LNCAP (cell line): ENCODE measurements at regions not wholly inside any gene's neighbourhood (a gene's known extent, or its start where the extent isn't known, plus 50 kb on each side); places are given as distances from the start of the nearest gene placed in this dataset.

Source experiments
- TF ChIP-seq, protein P1 (sequence below): fragments of 450-650 bp; IDR thresholded peaks from 2 replicates; pipeline ENCODE4 v1.5.1; 2017; ENCODE audit warnings: mild to moderate bottlenecking

DNA sequence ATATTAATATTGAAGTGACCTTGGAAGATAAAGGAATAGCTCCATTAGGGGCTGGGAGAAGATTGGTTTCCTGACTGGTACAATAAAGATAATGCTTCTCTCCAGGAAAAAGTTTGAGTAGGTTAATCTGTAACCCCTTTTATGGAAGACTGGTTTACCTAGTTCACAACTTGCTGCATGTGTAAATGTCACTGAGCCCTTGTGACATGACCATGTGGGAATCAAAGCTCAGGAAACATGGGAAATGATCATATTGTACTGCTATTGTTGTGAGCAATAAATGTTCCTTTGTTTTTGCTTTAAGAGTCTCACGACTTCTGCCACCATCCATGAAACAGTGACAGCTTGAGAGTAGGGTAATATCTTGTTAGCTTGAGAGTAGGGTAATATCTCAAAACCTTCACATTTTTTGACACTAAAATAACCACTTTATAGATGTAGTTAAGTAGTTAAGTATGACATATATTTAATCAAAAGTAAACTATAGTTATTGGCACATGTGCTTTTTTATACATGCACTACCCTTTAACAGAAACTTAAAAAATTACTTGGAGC is 1338.6 kb downstream of the FSCB start:
- TF ChIP-seq, protein P1, sequence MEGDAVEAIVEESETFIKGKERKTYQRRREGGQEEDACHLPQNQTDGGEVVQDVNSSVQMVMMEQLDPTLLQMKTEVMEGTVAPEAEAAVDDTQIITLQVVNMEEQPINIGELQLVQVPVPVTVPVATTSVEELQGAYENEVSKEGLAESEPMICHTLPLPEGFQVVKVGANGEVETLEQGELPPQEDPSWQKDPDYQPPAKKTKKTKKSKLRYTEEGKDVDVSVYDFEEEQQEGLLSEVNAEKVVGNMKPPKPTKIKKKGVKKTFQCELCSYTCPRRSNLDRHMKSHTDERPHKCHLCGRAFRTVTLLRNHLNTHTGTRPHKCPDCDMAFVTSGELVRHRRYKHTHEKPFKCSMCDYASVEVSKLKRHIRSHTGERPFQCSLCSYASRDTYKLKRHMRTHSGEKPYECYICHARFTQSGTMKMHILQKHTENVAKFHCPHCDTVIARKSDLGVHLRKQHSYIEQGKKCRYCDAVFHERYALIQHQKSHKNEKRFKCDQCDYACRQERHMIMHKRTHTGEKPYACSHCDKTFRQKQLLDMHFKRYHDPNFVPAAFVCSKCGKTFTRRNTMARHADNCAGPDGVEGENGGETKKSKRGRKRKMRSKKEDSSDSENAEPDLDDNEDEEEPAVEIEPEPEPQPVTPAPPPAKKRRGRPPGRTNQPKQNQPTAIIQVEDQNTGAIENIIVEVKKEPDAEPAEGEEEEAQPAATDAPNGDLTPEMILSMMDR = no peak

DNA sequence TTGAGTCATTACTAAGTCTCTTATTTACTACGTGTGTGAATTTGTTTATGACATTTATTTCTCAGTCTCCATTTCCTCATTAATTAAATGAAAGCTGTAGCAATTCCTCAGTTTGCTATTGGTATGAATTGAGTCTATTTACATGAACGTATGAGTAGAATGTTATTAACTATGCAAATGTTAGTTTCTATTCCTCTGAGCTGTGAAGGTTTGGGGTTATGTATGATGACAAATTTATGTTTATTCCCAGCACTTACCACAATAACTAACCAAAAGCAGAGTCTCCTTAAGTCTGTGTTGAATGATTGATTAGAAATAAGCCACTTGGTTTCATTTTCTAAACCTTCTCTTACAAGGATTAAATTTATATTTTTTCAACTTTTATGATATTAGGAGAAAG is 1340.9 kb downstream of the FSCB start:
- TF ChIP-seq, protein P1 = no peak

DNA sequence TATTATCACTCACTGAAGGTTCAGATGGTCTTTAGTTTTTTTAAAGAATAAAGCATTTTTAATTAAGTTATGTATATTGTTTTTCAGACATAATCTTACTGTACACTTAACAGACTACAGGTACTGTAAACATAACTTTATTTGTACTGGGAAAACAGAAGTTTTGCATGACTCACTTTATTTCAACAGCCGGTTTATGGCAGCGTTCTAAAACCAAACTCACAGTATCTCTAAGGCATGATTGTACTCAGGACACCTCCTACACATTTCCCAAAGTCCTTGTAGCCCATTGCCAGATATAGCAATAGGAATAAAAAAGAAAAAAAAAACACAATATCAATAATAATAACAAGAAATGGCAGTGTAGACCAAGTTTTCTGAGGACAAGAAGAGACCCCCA is 1341.4 kb downstream of the FSCB start:
- TF ChIP-seq, protein P1 = no peak

DNA sequence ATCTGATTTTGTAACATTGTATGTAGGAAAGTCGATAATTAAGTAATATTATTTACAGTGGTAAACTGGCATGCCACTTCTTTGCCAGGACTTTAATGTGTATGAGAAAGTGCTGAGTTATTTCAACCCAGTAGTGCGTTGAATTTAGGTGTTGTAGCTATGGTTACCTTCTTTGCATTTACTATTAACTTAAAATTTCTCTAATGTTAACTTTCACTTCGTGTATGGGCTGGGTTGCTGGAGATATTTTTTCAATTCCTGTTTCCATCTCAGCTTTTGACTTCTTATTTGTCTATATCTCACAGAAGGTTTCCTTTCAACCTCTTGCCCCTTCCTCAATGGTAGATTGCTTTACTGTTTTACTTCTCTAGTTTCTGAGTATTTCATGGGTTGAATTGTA is 1345.6 kb downstream of the FSCB start:
- TF ChIP-seq, protein P1 = no peak

DNA sequence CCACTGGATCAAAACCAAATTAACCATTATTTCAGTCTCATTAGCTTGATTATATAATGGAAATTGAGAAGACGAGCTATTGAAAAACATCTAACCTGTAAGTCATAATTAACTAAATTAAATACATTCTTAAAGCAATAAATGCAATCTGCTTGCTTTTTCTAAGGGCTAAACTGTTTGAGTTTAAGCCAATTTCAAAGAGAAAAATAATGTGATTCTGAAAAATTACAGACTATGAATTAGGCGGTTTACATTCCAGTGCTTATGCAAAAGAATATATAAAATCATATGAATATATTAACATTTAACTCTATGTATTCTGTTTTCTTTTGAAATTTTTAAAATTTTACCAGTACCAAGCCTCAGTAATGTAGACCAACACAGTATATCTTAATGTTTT is 1349.4 kb downstream of the FSCB start:
- TF ChIP-seq, protein P1 = no peak

DNA sequence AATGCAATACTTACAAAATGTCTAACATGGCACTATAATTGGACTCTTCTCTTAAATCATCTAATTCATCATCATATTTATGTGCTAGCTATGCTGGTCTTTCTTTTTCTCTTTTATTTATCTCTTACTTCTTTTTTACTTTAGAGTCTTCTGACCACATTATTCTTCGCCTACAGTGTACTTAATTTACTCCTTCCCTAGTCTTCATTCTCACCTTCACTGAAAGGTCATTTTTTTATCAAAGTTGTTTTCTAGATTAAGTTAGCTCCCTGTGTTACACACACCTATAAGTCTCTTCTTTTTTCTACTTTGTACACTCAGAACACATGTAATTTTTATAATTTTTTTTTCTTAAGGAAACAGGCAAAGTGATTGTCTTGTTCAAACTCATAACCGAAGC is 1351.2 kb downstream of the FSCB start:
- TF ChIP-seq, protein P1 = no peak

DNA sequence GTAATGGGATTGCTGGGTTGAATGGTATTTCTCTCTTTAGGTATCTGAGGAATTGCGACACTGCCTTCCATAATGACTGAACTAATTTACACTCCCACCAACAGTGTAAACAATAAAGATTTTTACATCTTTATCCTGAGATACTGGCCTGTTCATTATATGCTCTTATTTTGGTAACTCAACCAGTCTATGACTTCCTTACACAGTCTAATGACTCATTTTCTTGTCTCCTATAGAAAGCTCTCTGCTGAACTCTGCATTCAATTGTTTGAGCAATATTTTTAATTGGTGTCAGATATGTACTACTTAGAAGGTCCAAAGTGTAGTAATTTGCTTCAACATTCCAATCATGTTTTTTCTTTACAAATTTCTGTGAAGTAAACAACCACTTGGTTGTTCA is 1351.8 kb downstream of the FSCB start:
- TF ChIP-seq, protein P1 = no peak

DNA sequence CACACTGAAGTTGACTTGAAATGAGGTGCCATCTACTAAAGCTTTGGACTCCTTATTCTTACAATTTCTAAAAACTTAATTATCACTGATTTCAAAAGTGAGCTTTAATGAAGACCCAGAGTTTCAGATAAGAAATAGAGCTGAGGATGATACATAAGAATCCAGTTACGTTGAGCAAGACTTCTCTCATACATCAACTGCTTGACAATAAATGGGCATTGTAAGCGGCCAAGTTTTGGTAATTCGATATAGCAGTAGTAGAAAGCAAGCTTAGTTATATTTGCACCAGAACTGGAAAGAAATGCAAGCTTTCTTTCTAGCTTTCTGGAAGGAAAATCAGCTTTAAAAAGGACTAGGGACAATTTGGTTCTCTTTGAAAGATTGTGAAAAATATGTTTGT is 1359.6 kb downstream of the FSCB start:
- TF ChIP-seq, protein P1 = no peak
